ENCODE measurements at regions not wholly inside any gene's neighbourhood (a gene's known extent, or its start where the extent isn't known, plus 50 kb on each side); places are given as distances from the start of the nearest gene placed in this dataset.

- TF ChIP-seq ZNF30 (CRISPR knock-in tag; IDR thresholded peaks at IDR 0.05): no peak
- no peak for TF ChIP-seq CBX2 (IDR thresholded peaks at IDR 0.05; ENCODE audit: low read depth, low read length)
- TF ChIP-seq CBX2 (CRISPR knock-in tag; IDR thresholded peaks at IDR 0.05; ENCODE audit: low read depth): no peak
- no peak for TF ChIP-seq MYC (CRISPR knock-in tag; IDR thresholded peaks at IDR 0.05; ENCODE audit: borderline replicate concordance)
- no peak for TF ChIP-seq ZUFSP (CRISPR knock-in tag; IDR thresholded peaks at IDR 0.05; ENCODE audit: borderline replicate concordance)
- TF ChIP-seq YY1 (IDR thresholded peaks at IDR 0.05; ENCODE audit: insufficient read depth, insufficient replicate concordance, low read depth, low read length): no peak
- TF ChIP-seq MXD4 (CRISPR knock-in tag; IDR thresholded peaks at IDR 0.05): no peak
- TF ChIP-seq ZNF205 (CRISPR knock-in tag; IDR thresholded peaks at IDR 0.05): no peak
- TF ChIP-seq BCL3 (CRISPR knock-in tag; IDR thresholded peaks at IDR 0.05): no peak
- TF ChIP-seq EHMT2 (IDR thresholded peaks at IDR 0.05; ENCODE audit: borderline replicate concordance, low read depth, low read length): no peak; the same call in 1 of the 2 replicates
- no peak for TF ChIP-seq ZNF350 (CRISPR knock-in tag; IDR thresholded peaks at IDR 0.05; ENCODE audit: borderline replicate concordance, low read depth)
- no peak for TF ChIP-seq ATAD3A (CRISPR knock-in tag; IDR thresholded peaks at IDR 0.05)
- TF ChIP-seq ZNF891 (CRISPR knock-in tag; IDR thresholded peaks at IDR 0.05): no peak
- TF ChIP-seq TAF1 (CRISPR knock-in tag; IDR thresholded peaks at IDR 0.05): no peak
- no peak for TF ChIP-seq SRSF9 (IDR thresholded peaks at IDR 0.05; ENCODE audit: borderline replicate concordance, insufficient read depth, low read depth, low read length, poor library complexity, severe bottlenecking)
- TF ChIP-seq NRL (CRISPR knock-in tag; IDR thresholded peaks at IDR 0.05; ENCODE audit: borderline replicate concordance): no peak
- TF ChIP-seq ZNF335 (CRISPR knock-in tag; IDR thresholded peaks at IDR 0.05): no peak
- no peak for TF ChIP-seq JUN (CRISPR knock-in tag; IDR thresholded peaks at IDR 0.05)
- no peak for TF ChIP-seq ZNF296 (CRISPR knock-in tag; conservative IDR thresholded peaks at IDR 0.05)
- TF ChIP-seq ZNF543 (CRISPR knock-in tag; IDR thresholded peaks at IDR 0.05): no peak
- no peak for TF ChIP-seq IKZF4 (CRISPR knock-in tag; IDR thresholded peaks at IDR 0.05; ENCODE audit: borderline replicate concordance, low read depth, not compliant biosample characterization)
- no peak for TF ChIP-seq ZNF563 (CRISPR knock-in tag; IDR thresholded peaks at IDR 0.05)
- TF ChIP-seq BCLAF1 (IDR thresholded peaks at IDR 0.05): no peak
- no peak for TF ChIP-seq JDP2 (CRISPR knock-in tag; IDR thresholded peaks at IDR 0.05; ENCODE audit: borderline replicate concordance)
These were observed 137.0 kb downstream of the MREG start (continued) for GRCh38 chr2:215876139-215876936.

Measured in HepG2 (cell line).